Naive thymus-derived CD8-positive, alpha-beta T cell (primary cell): ENCODE measurements at regions not wholly inside any gene's neighbourhood (a gene's known extent, or its start where the extent isn't known, plus 50 kb on each side); places are given as distances from the start of the nearest gene placed in this dataset.
"Not testable (repeated sequence)": the region's sequence is repeated elsewhere in the genome, so short reads cannot be mapped to it uniquely, and the experiment has no call there.

Experiments
- ATAC-seq, 2 donors: fragments of 150-1000 bp; cut with Tn5 transposase in 1 of 2; sonication (Bioruptor Pico), chemical (Tn5 transposase) in 1 of 2; 1 replicate in 1 of 2; 2 replicates in 1 of 2; pipeline ENCODE4 v1.10.0; 2021; ENCODE audit warnings: mild to moderate bottlenecking in 2 of 2, moderate library complexity in 2 of 2
- POLR2A ChIA-PET: fragments of 350-600 bp; sonication (Branson Sonifier 250); formaldehyde crosslinking; loops from one replicate; lab custom pipeline; 2021; ENCODE audit warnings: antibody characterized with exemption; lab: Charles Lee
- DNase-seq, 10 donors: peaks; one replicate each; pipeline versions ENCODE4 v3.0.0 to v3.0.0-alpha.2; 2020 to 2022
- H3K27ac Mint-ChIP-seq, 10 donors: one replicate each; pipeline ENCODE4 v1.8.0; 2020 to 2022; ENCODE audit warnings: mild to moderate bottlenecking in 10 of 10, mixed read lengths in 10 of 10, moderate library complexity in 4 of 10, inconsistent platforms in 1 of 10
- H3K27me3 Mint-ChIP-seq, 5 donors: one replicate each; pipeline ENCODE4 v1.8.0; 2021 to 2022; ENCODE audit warnings: mixed read lengths in 5 of 5
- H3K36me3 Mint-ChIP-seq, 3 donors: one replicate each; pipeline ENCODE4 v1.8.0; 2020 to 2022; ENCODE audit warnings: mixed read lengths in 3 of 3, mild to moderate bottlenecking in 2 of 3, inconsistent platforms in 1 of 3
- H3K4me1 Mint-ChIP-seq, 4 donors: one replicate each; pipeline ENCODE4 v1.8.0; 2021 to 2022; ENCODE audit warnings: mixed read lengths in 4 of 4
- H3K4me3 Mint-ChIP-seq, 10 donors: one replicate each; pipeline ENCODE4 v1.8.0; 2020 to 2022; ENCODE audit warnings: mild to moderate bottlenecking in 10 of 10, mixed read lengths in 10 of 10, moderate library complexity in 6 of 10, inconsistent platforms in 1 of 10
- H3K9me3 Mint-ChIP-seq, 9 donors: one replicate each; pipeline ENCODE4 v1.8.0; 2020 to 2022; ENCODE audit warnings: mixed read lengths in 9 of 9, mild to moderate bottlenecking in 3 of 9, inconsistent platforms in 1 of 9, moderate library complexity in 1 of 9

DNA sequence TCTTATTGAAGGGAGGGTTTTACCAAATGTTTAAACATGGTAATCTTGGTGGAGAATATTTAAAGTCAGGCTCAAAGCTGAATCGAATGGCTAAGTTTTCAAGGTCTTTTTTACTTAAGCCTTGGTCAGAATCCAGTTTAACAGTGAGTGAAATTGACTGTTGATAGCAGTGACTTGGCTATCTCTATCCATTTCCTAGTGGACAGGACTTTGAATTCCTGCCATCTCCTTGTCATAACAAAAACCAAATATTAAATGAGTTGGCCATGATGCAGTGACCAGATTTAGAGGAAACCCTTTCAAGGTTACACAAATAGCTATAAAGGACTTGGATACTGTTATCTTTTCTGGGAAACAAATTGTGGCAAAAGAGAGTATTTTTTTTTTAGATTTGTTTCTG is 92.0 kb downstream of the JRKL start:
- Mint-ChIP-seq H3K36me3 (no peaks in the 10 kb centered on the region), H3K4me3 (no peak overlapping the region), H3K9me3 (peaks cover 0 to 11% (median 3%) of the 10 kb centered on the region in 9 donors), H3K27me3 (peaks cover 3 to 14% (median 9%) of the 10 kb centered on the region in 5 donors), H3K27ac (no peak overlapping the region), H3K4me1 (no peaks in the 10 kb centered on the region)
- DNase-seq, result no peak
- POLR2A ChIA-PET, result no interaction called here
- ATAC-seq, result no peak

DNA sequence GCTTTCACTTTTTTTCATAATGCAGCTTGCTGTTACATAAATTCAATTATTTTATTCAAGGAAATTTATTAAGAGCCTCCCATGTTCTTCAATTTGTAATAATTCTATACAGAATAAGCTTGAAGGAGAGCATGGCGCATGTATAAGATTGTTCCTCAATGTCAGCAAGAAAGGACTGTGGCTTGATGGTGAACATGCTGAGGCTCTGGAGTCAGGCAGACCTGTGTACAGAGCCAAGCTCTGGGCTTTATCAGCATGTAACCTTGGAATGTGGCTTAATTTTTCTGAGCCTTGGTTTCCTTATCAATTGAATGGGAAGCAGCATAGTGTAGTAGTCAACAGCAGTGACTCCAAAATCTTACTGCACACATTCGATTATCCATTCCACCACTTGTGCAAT is 92.4 kb downstream of the JRKL start:
- Mint-ChIP-seq H3K27me3 (peaks cover 3 to 14% (median 11%) of the 10 kb centered on the region in 5 donors), H3K9me3 (peaks cover 0 to 9% (median 0%) of the 10 kb centered on the region in 9 donors), H3K27ac (no peak overlapping the region), H3K36me3 (no peaks in the 10 kb centered on the region), H3K4me1 (no peaks in the 10 kb centered on the region), H3K4me3 (no peak overlapping the region)
- DNase-seq (no peak), ATAC-seq (no peak)
- POLR2A ChIA-PET, result no interaction called here

GRCh38 chr11:96483374-96483955 is 93.7 kb downstream of the JRKL start:
- no peak for ATAC-seq

GRCh38 chr11:96484361-96484760 is 94.5 kb downstream of the JRKL start:
- Mint-ChIP-seq H3K4me1 (no peaks in the 10 kb centered on the region), H3K9me3 (peaks cover 0 to 4% (median 0%) of the 10 kb centered on the region in 9 donors), H3K36me3 (no peaks in the 10 kb centered on the region), H3K4me3 (no peak overlapping the region), H3K27me3 (peaks cover 11 to 28% (median 22%) of the 10 kb centered on the region in 5 donors), H3K27ac (no peak overlapping the region)
- DNase-seq, result no peak
- ATAC-seq, result no peak
- POLR2A ChIA-PET, result no interaction called here

More at GRCh38 chr11:96483374-96483955, 93.7 kb downstream of the JRKL start:
- no peak overlapping the region for H3K27ac Mint-ChIP-seq
- no peak for DNase-seq
- H3K4me3 Mint-ChIP-seq, result no peak overlapping the region
- POLR2A ChIA-PET, result no interaction called here
- no peaks in the 10 kb centered on the region for H3K4me1 Mint-ChIP-seq
- no peaks in the 10 kb centered on the region for H3K36me3 Mint-ChIP-seq
- peaks cover 5 to 22% (median 19%) of the 10 kb centered on the region in 5 donors for H3K27me3 Mint-ChIP-seq
- peaks cover 0 to 4% (median 0%) of the 10 kb centered on the region in 9 donors for H3K9me3 Mint-ChIP-seq

GRCh38 chr11:96486890-96487611 is 97.2 kb downstream of the JRKL start:
- Mint-ChIP-seq H3K9me3 (peaks cover 0 to 4% (median 0%) of the 10 kb centered on the region in 9 donors), H3K27ac (no peak overlapping the region), H3K36me3 (no peaks in the 10 kb centered on the region), H3K4me1 (no peaks in the 10 kb centered on the region), H3K4me3 (no peak overlapping the region), H3K27me3 (peaks cover 18 to 44% (median 32%) of the 10 kb centered on the region in 5 donors)
- DNase-seq (no peak), ATAC-seq (no peak)
- POLR2A ChIA-PET, result no interaction called here

DNA sequence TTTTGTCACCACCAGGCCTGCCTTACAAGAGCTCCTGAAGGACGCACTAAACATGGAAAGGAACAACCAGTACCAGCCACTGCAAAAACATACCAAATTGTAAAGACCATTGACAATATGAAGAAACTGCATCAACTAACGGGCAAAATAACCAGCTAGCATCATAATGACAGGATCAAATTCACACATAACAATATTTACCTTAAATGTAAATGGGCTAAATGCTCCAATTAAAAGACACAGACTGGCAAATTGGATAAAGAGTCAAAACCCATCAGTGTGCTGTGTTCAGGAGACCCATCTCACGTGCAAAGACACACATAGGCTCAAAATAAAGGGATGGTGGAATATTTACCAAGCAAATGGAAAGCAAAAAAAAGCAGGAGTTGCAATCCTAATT is 99.1 kb downstream of the JRKL start:
- H3K27ac Mint-ChIP-seq, DNase-seq, ATAC-seq, H3K9me3 Mint-ChIP-seq, POLR2A ChIA-PET, H3K36me3 Mint-ChIP-seq, H3K4me3 Mint-ChIP-seq, H3K4me1 Mint-ChIP-seq: not testable (repeated sequence)
- peaks cover 18 to 44% (median 32%) of the 10 kb centered on the region in 5 donors for H3K27me3 Mint-ChIP-seq

DNA sequence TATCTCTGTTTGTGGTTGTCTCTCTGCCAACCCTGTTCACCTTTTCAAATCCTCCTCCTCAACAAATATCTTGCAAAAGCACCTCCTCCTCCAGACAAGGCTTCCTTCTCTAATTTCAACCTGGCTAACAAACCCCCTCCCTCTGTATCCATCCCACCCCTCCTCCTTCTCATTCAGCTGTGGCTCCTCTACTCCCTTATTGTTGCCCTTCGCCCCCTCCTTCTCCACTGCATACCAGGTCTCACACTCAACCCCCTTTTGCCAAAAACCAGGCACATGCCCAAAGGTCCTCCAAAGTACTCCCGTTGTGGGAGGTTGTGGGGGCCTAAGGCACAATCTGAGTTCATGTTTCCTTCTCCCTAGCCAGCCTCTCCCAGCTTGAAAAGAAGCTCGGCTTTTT is 110.6 kb downstream of the JRKL start:
- Mint-ChIP-seq H3K4me3 (no peak overlapping the region), H3K4me1 (no peaks in the 10 kb centered on the region), H3K27ac (no peak overlapping the region), H3K36me3 (peaks cover 0 to 3% (median 0%) of the 10 kb centered on the region in 3 donors), H3K9me3 (peaks cover 0 to 1% (median 0%) of the 10 kb centered on the region in 9 donors), H3K27me3 (peaks cover 0 to 17% (median 7%) of the 10 kb centered on the region in 5 donors)
- DNase-seq (no peak), ATAC-seq (no peak)
- POLR2A ChIA-PET, result no interaction called here

DNA sequence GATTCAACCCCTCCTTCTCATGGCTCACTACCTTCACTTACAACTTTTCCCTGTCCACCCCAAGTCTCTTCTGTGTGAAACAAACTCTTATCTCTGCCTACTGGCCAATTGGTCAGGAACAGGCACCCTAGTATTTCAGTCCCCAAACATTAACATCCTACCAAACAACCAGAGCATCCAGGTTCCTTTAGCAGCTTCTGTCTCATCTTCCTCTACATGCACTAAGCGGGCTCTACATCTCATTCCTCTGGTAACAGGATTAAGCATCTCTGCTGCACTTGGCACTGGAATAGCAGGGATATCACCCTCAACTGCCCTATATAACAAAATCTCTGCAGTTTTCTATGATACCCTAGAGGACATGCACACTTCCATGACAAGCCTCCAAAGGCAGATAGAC is 116.2 kb downstream of the JRKL start:
- H3K27me3 Mint-ChIP-seq, result peaks cover 0 to 4% (median 0%) of the 10 kb centered on the region in 5 donors
- no peak overlapping the region for H3K27ac Mint-ChIP-seq
- ATAC-seq, result no peak
- POLR2A ChIA-PET, result no interaction called here
- H3K36me3 Mint-ChIP-seq, result no peaks in the 10 kb centered on the region
- no peaks in the 10 kb centered on the region for H3K9me3 Mint-ChIP-seq
- no peaks in the 10 kb centered on the region for H3K4me1 Mint-ChIP-seq
- no peak for DNase-seq
- H3K4me3 Mint-ChIP-seq, result no peak overlapping the region

DNA sequence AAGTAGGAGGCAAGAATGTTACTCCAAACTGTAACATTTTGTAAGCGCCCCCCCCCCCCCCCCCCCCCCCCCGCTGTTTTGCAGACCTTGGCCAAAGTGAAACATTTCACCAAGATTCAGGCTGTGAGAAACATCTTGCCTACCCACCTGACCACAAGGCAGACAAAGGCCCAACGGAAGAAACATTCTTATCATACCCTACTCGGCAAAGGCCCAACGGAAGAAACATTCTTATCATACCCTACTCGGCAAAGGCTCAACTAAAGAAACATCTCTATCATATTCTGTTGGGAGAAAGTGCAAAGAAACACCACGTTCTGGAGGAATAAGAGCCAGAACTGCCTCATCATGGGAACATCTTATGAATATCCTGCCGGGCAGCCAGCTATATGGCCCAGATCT is 117.1 kb downstream of the JRKL start:
- Mint-ChIP-seq H3K36me3 (no peaks in the 10 kb centered on the region), H3K9me3 (no peaks in the 10 kb centered on the region), H3K4me1 (no peaks in the 10 kb centered on the region), H3K4me3 (no peak overlapping the region), H3K27ac (no peak overlapping the region), H3K27me3 (peaks cover 0 to 4% (median 0%) of the 10 kb centered on the region in 5 donors)
- DNase-seq (no peak), ATAC-seq (no peak)
- POLR2A ChIA-PET, result no interaction called here

DNA sequence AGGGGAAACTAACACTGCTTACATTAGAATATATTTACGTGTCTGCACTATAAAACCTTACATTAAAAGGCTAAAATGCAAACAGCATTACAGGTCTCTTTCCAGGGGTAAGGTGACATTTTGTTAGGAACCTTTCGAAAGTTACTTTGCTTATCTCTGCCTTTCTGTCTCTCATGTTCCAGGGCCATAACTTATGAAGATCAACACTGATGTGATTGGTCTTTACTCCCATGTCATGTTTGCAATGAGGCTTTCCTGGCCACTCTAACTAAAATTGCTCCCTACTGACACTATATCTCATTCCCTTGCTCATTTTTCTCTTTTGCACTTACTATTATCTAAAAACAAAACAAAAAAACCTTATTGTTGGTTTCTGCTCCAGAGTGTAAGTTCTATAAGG is 119.0 kb downstream of the JRKL start:
- H3K4me1 Mint-ChIP-seq, result no peaks in the 10 kb centered on the region
- POLR2A ChIA-PET, result no interaction called here
- DNase-seq, result no peak

GRCh38 chr11:96520939-96521338 is 131.1 kb downstream of the JRKL start:
- H3K4me1 Mint-ChIP-seq, result no peaks in the 10 kb centered on the region
- peaks cover 0 to 20% (median 5%) of the 10 kb centered on the region in 9 donors for H3K9me3 Mint-ChIP-seq
- DNase-seq (no peak), ATAC-seq (no peak)
- no peak overlapping the region for H3K4me3 Mint-ChIP-seq
- H3K36me3 Mint-ChIP-seq, result peaks cover 0 to 7% (median 2%) of the 10 kb centered on the region in 3 donors
- peaks cover 7 to 27% (median 9%) of the 10 kb centered on the region in 5 donors for H3K27me3 Mint-ChIP-seq
- H3K27ac Mint-ChIP-seq, result no peak overlapping the region
- POLR2A ChIA-PET, result no interaction called here

More for the DNA sequence above, 119.0 kb downstream of the JRKL start:
- H3K36me3 Mint-ChIP-seq, result no peaks in the 10 kb centered on the region
- H3K27me3 Mint-ChIP-seq, result peaks cover 0 to 13% (median 4%) of the 10 kb centered on the region in 5 donors
- ATAC-seq, result no peak
- no peak overlapping the region for H3K4me3 Mint-ChIP-seq
- no peak overlapping the region for H3K27ac Mint-ChIP-seq
- H3K9me3 Mint-ChIP-seq, result peaks cover 0 to 2% (median 0%) of the 10 kb centered on the region in 9 donors

- no peak for DNase-seq
- POLR2A ChIA-PET, result no interaction called here
- H3K4me3 Mint-ChIP-seq, result no peak overlapping the region
Measured at GRCh38 chr11:96523656-96524055, 133.8 kb downstream of the JRKL start.

DNA sequence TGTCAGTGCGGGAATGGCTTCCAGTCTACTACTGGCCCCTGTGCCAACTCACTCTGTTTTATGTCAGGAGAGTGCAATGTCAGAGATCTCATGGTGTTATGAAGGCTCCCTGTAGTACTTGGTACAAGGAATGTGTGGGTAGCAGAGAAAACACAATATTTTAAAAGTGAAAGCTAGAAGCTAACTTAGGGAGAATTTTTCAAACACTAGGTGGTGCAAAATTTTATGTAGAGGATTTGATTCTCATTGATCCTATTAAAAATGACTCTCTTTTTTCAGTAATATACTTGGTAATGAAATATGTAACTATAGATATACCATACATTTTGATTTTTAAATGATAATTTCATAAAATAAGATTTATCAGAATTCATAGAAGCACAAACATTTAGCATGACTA is 134.7 kb downstream of the JRKL start:
- Mint-ChIP-seq H3K4me3 (no peak overlapping the region), H3K27ac (no peak overlapping the region), H3K4me1 (no peaks in the 10 kb centered on the region), H3K9me3 (peaks cover 2 to 36% (median 21%) of the 10 kb centered on the region in 9 donors), H3K27me3 (peaks cover 7 to 50% (median 17%) of the 10 kb centered on the region in 5 donors), H3K36me3 (peaks cover 0 to 28% (median under 1%) of the 10 kb centered on the region in 3 donors)
- no peak for ATAC-seq
- POLR2A ChIA-PET, result no interaction called here
- no peak for DNase-seq

More at GRCh38 chr11:96523656-96524055, 133.8 kb downstream of the JRKL start:
- Mint-ChIP-seq H3K4me1 (no peaks in the 10 kb centered on the region), H3K27ac (no peak overlapping the region), H3K9me3 (peaks cover 2 to 29% (median 15%) of the 10 kb centered on the region in 9 donors), H3K36me3 (peaks cover 0 to 19% (median 2%) of the 10 kb centered on the region in 3 donors), H3K27me3 (peaks cover 7 to 52% (median 17%) of the 10 kb centered on the region in 5 donors)
- ATAC-seq, result no peak
